Lower leg skin (tissue), 4 donors: ENCODE measurements at regions not wholly inside any gene's neighbourhood (a gene's known extent, or its start where the extent isn't known, plus 50 kb on each side); places are given as distances from the start of the nearest gene placed in this dataset.

Experiments
- DNase-seq, 2 donors: peaks; one replicate each; pipeline ENCODE4 v3.0.0-alpha.2; 2019; ENCODE audit warnings: low spot score in 2 of 2
- H3K4me3 ChIP-seq: fragments of 200-600 bp; sonication (generic); 2 replicates; pipeline ENCODE4 v1.5.1; 2017; ENCODE audit warnings: mild to moderate bottlenecking, low read depth; ENCODE audit not compliant: poor library complexity, severe bottlenecking
- POLR2A ChIP-seq, 2 donors: fragments of 450-650 bp; IDR thresholded peaks; one replicate each; pipeline ENCODE4 v1.6.1; 2016 to 2017; ENCODE audit warnings: antibody characterized with exemption in 2 of 2, mild to moderate bottlenecking in 1 of 2, moderate library complexity in 1 of 2
- WGBS, 2 donors: methylation state at CpG; one replicate each; pipeline ENCODE4 v1.1.5; 2018; 5-methylcytosine and 5-hydroxymethylcytosine counted together
- intact Hi-C: fragments of 100-400 bp; cut with DNase I; formaldehyde crosslinking; loops from one replicate; pipeline ENCODE4 v1.15.0; 2023; ENCODE audit warnings: low total_unique reads
- TF ChIP-seq, protein P1 (sequence below), 3 donors: fragments of 450-650 bp; IDR thresholded peaks; one replicate each; pipeline ENCODE4 v1.5.1; 2016; ENCODE audit warnings: antibody characterized with exemption in 3 of 3, mild to moderate bottlenecking in 3 of 3, moderate library complexity in 2 of 3

DNA sequence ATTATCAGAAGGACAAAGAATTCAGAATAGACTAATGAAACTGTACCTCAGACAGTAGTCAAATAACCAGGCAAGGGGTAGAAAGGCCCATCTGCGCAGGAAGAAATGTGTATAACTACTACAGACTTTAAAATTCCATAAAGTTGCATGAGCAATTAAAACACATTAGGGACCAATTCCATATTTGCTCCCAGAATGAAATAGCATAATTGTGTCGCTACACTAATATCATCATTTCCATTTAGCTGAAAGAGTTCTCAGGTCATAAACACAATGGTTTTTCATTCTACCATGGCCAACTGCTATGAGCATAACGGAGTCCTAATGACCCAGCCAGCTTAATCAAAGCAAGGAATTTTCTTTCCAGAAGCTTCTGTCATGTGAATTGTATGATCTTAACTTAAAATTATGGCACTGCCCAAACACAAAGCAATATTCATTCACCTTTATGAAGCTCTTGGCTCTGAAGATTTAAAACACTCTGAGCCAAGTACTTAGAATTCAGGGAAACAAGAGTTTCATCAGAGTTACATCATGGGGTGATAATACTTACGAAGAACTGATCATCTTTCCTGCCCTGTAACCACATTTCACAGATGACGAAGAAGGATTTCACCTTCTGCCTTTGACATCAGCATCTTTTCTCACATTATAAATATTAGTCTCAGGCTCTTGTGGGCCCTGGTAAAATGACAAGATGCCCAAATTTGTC lies 98.1 kb upstream of the DOCK1 start:
- intact Hi-C loops, result no loop called here
- DNase-seq, result no peak
- no peak overlapping the region for H3K4me3 ChIP-seq
- 80 to 83% methylated on average over 5 of the region's 5 CpGs for WGBS, 2 donors
- TF ChIP-seq, protein P1, sequence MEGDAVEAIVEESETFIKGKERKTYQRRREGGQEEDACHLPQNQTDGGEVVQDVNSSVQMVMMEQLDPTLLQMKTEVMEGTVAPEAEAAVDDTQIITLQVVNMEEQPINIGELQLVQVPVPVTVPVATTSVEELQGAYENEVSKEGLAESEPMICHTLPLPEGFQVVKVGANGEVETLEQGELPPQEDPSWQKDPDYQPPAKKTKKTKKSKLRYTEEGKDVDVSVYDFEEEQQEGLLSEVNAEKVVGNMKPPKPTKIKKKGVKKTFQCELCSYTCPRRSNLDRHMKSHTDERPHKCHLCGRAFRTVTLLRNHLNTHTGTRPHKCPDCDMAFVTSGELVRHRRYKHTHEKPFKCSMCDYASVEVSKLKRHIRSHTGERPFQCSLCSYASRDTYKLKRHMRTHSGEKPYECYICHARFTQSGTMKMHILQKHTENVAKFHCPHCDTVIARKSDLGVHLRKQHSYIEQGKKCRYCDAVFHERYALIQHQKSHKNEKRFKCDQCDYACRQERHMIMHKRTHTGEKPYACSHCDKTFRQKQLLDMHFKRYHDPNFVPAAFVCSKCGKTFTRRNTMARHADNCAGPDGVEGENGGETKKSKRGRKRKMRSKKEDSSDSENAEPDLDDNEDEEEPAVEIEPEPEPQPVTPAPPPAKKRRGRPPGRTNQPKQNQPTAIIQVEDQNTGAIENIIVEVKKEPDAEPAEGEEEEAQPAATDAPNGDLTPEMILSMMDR (IDR thresholded peaks at IDR 0.05), result no peak
- TF ChIP-seq POLR2A (IDR thresholded peaks at IDR 0.05), result no peak

DNA sequence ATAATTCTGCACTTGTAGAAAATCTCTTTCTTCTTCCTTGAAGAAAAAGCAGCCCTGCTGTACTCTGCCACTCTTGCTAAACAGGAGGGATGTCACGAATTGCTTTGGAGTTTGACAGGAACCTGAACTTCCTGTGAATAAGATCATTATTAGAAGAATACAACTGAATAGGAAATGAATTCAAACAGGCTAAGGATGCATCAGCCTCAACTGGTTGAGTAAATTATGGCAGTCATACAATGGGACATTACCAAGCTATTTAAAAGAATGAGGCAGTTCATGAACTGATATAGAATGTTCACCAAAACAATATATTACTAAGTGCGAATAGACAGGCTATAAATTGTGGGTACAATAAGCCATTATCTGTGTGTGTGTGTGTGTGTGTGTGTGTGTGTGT lies 97.1 kb upstream of the DOCK1 start:
- intact Hi-C loops, result no loop called here
- 41 to 54% methylated on average over 2 of the region's 2 CpGs for WGBS, 2 donors
- TF ChIP-seq, protein P1 (IDR thresholded peaks at IDR 0.05), result no peak
- TF ChIP-seq POLR2A (IDR thresholded peaks at IDR 0.05), result no peak
- DNase-seq, result no peak
- H3K4me3 ChIP-seq, result no peak overlapping the region

DNA sequence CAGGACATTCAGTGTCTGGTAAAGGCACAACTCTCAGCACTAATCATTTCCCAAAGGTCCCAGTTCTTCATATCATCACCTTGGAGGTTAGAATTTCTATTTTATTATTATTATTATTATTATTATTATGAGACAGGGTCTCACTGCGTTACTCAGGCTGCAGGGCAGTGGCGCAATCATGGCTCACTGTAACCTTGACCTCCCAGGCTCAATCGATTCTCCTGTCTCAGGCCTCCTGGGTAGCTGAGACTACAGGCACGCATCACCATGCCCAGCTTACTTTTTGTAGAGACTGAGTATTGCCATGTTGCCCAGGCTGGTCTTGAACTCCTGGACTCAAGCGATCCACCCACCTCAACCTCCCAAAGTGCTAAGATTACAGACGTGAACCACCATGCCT lies 91.8 kb upstream of the DOCK1 start:
- WGBS, 2 donors, result 94 to 96% methylated on average over 6 of the region's 6 CpGs
- intact Hi-C loops, result no loop called here
- H3K4me3 ChIP-seq, result no peak overlapping the region
- DNase-seq, result no peak
- TF ChIP-seq POLR2A (IDR thresholded peaks at IDR 0.05), result no peak
- TF ChIP-seq, protein P1 (IDR thresholded peaks at IDR 0.05), result no peak

DNA sequence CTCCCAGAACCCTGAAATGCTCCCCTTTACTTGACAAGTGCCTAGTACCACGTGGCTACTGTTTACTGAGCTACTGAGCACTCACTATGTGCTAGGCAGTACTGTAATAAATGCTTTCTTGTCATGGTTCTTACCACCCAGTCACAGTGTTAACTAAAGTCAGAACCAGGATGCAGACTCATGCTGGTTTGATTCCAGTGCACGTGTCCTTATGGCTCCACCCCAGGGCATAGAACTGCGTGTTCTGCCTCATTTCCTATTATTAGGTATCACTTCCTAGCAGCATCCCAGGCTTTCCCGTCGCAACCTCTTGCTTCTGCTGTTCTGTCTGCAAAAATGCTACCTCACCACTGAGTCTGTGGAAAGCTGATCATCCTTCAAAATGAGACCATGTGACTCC lies 71.7 kb upstream of the DOCK1 start:
- H3K4me3 ChIP-seq, result no peak overlapping the region
- DNase-seq, result no peak
- intact Hi-C loops, result no loop called here
- TF ChIP-seq POLR2A (IDR thresholded peaks at IDR 0.05), result no peak
- TF ChIP-seq, protein P1 (IDR thresholded peaks at IDR 0.05), result no peak
- WGBS, 2 donors, result 34 to 52% methylated on average over 5 of the region's 5 CpGs

DNA sequence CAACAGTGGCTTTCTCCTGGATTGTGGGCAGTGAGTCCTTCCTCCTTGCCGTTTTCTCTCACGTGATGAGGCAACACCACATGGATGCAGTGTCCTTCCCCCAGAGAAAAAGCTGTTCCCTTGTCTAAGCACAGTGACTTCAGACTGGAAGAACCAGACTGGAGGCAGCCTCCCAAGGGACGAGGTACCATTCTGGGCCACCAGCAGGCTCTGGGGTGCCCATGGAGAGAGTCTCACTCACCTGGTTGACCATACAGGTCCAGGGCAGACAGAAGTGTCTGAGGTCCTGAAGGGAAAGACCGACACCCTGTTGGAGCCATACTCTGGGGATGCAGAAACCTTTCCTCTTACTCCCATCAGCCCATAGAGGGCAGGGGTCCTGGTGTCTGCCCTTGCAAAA lies 69.2 kb upstream of the DOCK1 start:
- 76 to 84% methylated on average over 4 of the region's 4 CpGs for WGBS, 2 donors
- intact Hi-C loops, result no loop called here
- H3K4me3 ChIP-seq, result no peak overlapping the region
- no peak for TF ChIP-seq POLR2A (IDR thresholded peaks at IDR 0.05)
- TF ChIP-seq, protein P1 (IDR thresholded peaks at IDR 0.05), result no peak
- no peak for DNase-seq

DNA sequence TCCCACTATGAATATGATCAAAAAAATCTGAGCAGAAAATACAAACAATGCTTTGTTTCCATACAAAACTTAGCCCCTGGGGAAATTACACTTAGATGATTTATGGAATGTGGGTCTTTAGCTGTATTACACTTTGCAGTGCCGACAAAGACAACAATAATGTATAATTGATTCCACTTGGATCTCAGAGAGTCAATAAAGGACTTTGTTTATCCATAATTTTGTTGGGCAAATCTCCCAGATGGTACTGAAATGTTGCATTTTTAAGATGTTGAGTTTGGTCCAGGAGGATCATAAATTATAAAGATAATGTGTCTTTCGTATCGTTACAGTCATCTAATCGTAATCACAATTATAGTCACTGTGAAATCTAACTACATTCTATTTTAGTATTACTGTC lies 66.9 kb upstream of the DOCK1 start:
- intact Hi-C loops, result no loop called here
- no peak for TF ChIP-seq POLR2A (IDR thresholded peaks at IDR 0.05)
- TF ChIP-seq, protein P1 (IDR thresholded peaks at IDR 0.05), result no peak
- DNase-seq, result no peak
- 24 to 28% methylated on average over 4 of the region's 4 CpGs for WGBS, 2 donors
- H3K4me3 ChIP-seq, result no peak overlapping the region
